T-cell (primary cell): ENCODE measurements at regions not wholly inside any gene's neighbourhood (a gene's known extent, or its start where the extent isn't known, plus 50 kb on each side); places are given as distances from the start of the nearest gene placed in this dataset.

Source experiments
- ATAC-seq, 4 experiments: fragments of 200-7000 bp in 3 of 4; fragments of 150-1000 bp in 1 of 4; cut with Tn5 transposase; replicated peaks in 1 of 4; 1 replicate in 3 of 4; 2 replicates in 1 of 4; pipeline ENCODE4 v1.10.0; 2021; ENCODE audit warnings: moderate library complexity in 3 of 4, mild to moderate bottlenecking in 2 of 4, moderate number of reproducible peaks in 1 of 4
- CTCF ChIA-PET, 2 donors: fragments of 300-600 bp; sonication (Branson Sonifier 250); formaldehyde crosslinking; loops; one replicate each; lab custom pipeline; 2022; ENCODE audit warnings: antibody characterized with exemption in 2 of 2; lab: Charles Lee
- POLR2A ChIA-PET, 2 donors: fragments of 300-600 bp; sonication (Branson Sonifier 250); formaldehyde crosslinking; loops; one replicate each; lab custom pipeline; 2022; ENCODE audit warnings: antibody characterized with exemption in 2 of 2; lab: Charles Lee
- DNase-seq, 35 experiments: peaks; one replicate each; pipeline versions ENCODE4 v3.0.0 to v3.0.0-alpha.2; 2013 to 2023
- H3K27ac ChIP-seq: one replicate; pipeline ENCODE4 v1.5.1; 2013; ENCODE audit warnings: low read length
- H3K27me3 ChIP-seq, 2 experiments: replicated peaks in 1 of 2; 1 replicate in 1 of 2; 2 replicates in 1 of 2; pipeline versions ENCODE4 v1.6.1 to v1.7.0; 2013; ENCODE audit warnings: low read length in 1 of 2, mixed read lengths in 1 of 2; ENCODE audit not compliant: control insufficient read depth in 2 of 2, insufficient read depth in 2 of 2; ENCODE audit errors: extremely low read depth in 1 of 2
- H3K36me3 ChIP-seq, 2 donors: 1 replicate in 1 of 2; 2 replicates in 1 of 2; pipeline versions ENCODE4 v1.6.1 to v1.7.0; 2013; ENCODE audit warnings: low read length in 1 of 2; ENCODE audit not compliant: control insufficient read depth in 2 of 2, insufficient read depth in 1 of 2; ENCODE audit errors: extremely low read depth in 1 of 2
- H3K4me1 ChIP-seq, 2 experiments: 1 replicate in 1 of 2; 2 replicates in 1 of 2; pipeline versions ENCODE4 v1.6.1 to v1.7.0; 2013; ENCODE audit warnings: low read length in 2 of 2, mixed read lengths in 1 of 2; ENCODE audit not compliant: insufficient read depth in 2 of 2, control insufficient read depth in 1 of 2; ENCODE audit errors: extremely low read depth in 1 of 2
- H3K4me3 ChIP-seq, 2 donors: 1 replicate in 1 of 2; 2 replicates in 1 of 2; pipeline versions ENCODE4 v1.5.1 to v1.7.0; 2013; ENCODE audit warnings: mild to moderate bottlenecking in 2 of 2, low read length in 1 of 2, moderate library complexity in 1 of 2; ENCODE audit not compliant: control insufficient read depth in 1 of 2; ENCODE audit errors: extremely low read depth in 1 of 2
- H3K9me3 ChIP-seq: 2 replicates; pipeline ENCODE4 v1.7.0; 2013
- H3K27ac Mint-ChIP-seq, 2 donors: one replicate each; pipeline ENCODE4 v1.8.0; 2020 to 2021; ENCODE audit warnings: mild to moderate bottlenecking in 2 of 2, mixed read lengths in 2 of 2
- H3K27me3 Mint-ChIP-seq, 2 donors: one replicate each; pipeline ENCODE4 v1.8.0; 2021 to 2022; ENCODE audit warnings: mixed read lengths in 2 of 2
- H3K36me3 Mint-ChIP-seq: one replicate; pipeline ENCODE4 v1.8.0; 2021; ENCODE audit warnings: mixed read lengths
- H3K4me1 Mint-ChIP-seq, 3 donors: one replicate each; pipeline ENCODE4 v1.8.0; 2020 to 2022; ENCODE audit warnings: mixed read lengths in 3 of 3, mild to moderate bottlenecking in 1 of 3
- H3K4me3 Mint-ChIP-seq, 3 donors: one replicate each; pipeline ENCODE4 v1.8.0; 2020 to 2022; ENCODE audit warnings: mild to moderate bottlenecking in 3 of 3, mixed read lengths in 3 of 3, moderate library complexity in 3 of 3
- H3K9me3 Mint-ChIP-seq, 3 donors: one replicate each; pipeline ENCODE4 v1.8.0; 2020 to 2022; ENCODE audit warnings: mixed read lengths in 3 of 3
- WGBS: methylation state at CpG from one replicate; pipeline ENCODE4 v1.1.5; 2013; ENCODE audit warnings: missing lambda C conversion rate; ENCODE audit not compliant: insufficient coverage; 5-methylcytosine and 5-hydroxymethylcytosine counted together

GRCh38 chr2:66082581-66082980 is 352.3 kb upstream of the MEIS1 start:
- H3K4me3 Mint-ChIP-seq = no peak overlapping the region
- ATAC-seq (no peak), DNase-seq (no peak)
- H3K27me3 Mint-ChIP-seq = peaks cover 0 to 3% of the 10 kb centered on the region in 2 donors
- H3K9me3 Mint-ChIP-seq = peaks cover 7 to 15% (median 14%) of the 10 kb centered on the region in 3 donors
- H3K36me3 ChIP-seq = no peaks in the 10 kb centered on the region
- H3K4me3 ChIP-seq = no peak overlapping the region
- no peaks in the 10 kb centered on the region for H3K4me1 ChIP-seq
- CTCF ChIA-PET = no interaction called here
- H3K27ac Mint-ChIP-seq = no peak overlapping the region
- no peak overlapping the region for H3K27ac ChIP-seq
- no peaks in the 10 kb centered on the region for H3K27me3 ChIP-seq
- POLR2A ChIA-PET = no interaction called here
- no CpG with 5 or more reads among the region's 1 CpG for WGBS
- H3K36me3 Mint-ChIP-seq = no peaks in the 10 kb centered on the region
- H3K9me3 ChIP-seq = no peaks in the 10 kb centered on the region
- H3K4me1 Mint-ChIP-seq = no peaks in the 10 kb centered on the region

GRCh38 chr2:66080127-66080526 is 354.8 kb upstream of the MEIS1 start:
- H3K27me3 ChIP-seq = no peaks in the 10 kb centered on the region
- no peak overlapping the region for H3K27ac ChIP-seq
- no peak overlapping the region for H3K4me3 ChIP-seq
- no peaks in the 10 kb centered on the region for H3K36me3 ChIP-seq
- DNase-seq (no peak), ATAC-seq (no peak)
- WGBS = 24% methylated on average over 3 of the region's 5 CpGs
- Mint-ChIP-seq H3K9me3 (peaks cover 0 to 2% (median 0%) of the 10 kb centered on the region in 3 donors), H3K36me3 (no peaks in the 10 kb centered on the region), H3K27ac (no peak overlapping the region), H3K4me3 (no peak overlapping the region), H3K4me1 (no peaks in the 10 kb centered on the region), H3K27me3 (peaks cover 0 to 3% of the 10 kb centered on the region in 2 donors)
- POLR2A ChIA-PET = no interaction called here
- CTCF ChIA-PET = no interaction called here
- H3K9me3 ChIP-seq = no peaks in the 10 kb centered on the region
- no peaks in the 10 kb centered on the region for H3K4me1 ChIP-seq

- ATAC-seq = no peak
- Histone ChIP-seq H3K27me3 (no peaks in the 10 kb centered on the region), H3K27ac (no peak overlapping the region), H3K4me1 (no peaks in the 10 kb centered on the region), H3K36me3 (no peaks in the 10 kb centered on the region), H3K4me3 (no peak overlapping the region), H3K9me3 (no peaks in the 10 kb centered on the region)
- CTCF ChIA-PET = no interaction called here
- no peaks in the 10 kb centered on the region for H3K36me3 Mint-ChIP-seq
- 80% methylated on average over 2 of the region's 4 CpGs for WGBS
- H3K4me1 Mint-ChIP-seq = no peaks in the 10 kb centered on the region
- no peak overlapping the region for H3K4me3 Mint-ChIP-seq
- POLR2A ChIA-PET = no interaction called here
- no peaks in the 10 kb centered on the region for H3K27me3 Mint-ChIP-seq
- H3K9me3 Mint-ChIP-seq = peaks cover 0 to 6% (median 0%) of the 10 kb centered on the region in 3 donors
- H3K27ac Mint-ChIP-seq = no peak overlapping the region
- no peak for DNase-seq
These were observed 361.8 kb upstream of the MEIS1 start for GRCh38 chr2:66073172-66073571.

- WGBS = 92% methylated on average over 5 of the region's 21 CpGs
- Mint-ChIP-seq H3K27me3 (no peaks in the 10 kb centered on the region), H3K36me3 (no peaks in the 10 kb centered on the region)
These were observed 364.0 kb upstream of the MEIS1 start for GRCh38 chr2:66070721-66071602.

GRCh38 chr2:66069937-66070720 is 364.8 kb upstream of the MEIS1 start:
- Mint-ChIP-seq H3K9me3 (peaks cover 0 to 6% (median 3%) of the 10 kb centered on the region in 3 donors), H3K4me3 (no peak overlapping the region), H3K27me3 (no peaks in the 10 kb centered on the region), H3K36me3 (no peaks in the 10 kb centered on the region), H3K4me1 (no peaks in the 10 kb centered on the region), H3K27ac (no peak overlapping the region)
- CTCF ChIA-PET = no interaction called here
- ATAC-seq (no peak), DNase-seq (no peak)
- Histone ChIP-seq H3K4me1 (no peaks in the 10 kb centered on the region), H3K4me3 (no peak overlapping the region), H3K27me3 (no peaks in the 10 kb centered on the region), H3K9me3 (no peaks in the 10 kb centered on the region), H3K36me3 (no peaks in the 10 kb centered on the region), H3K27ac (no peak overlapping the region)
- WGBS = 100% methylated on average over 1 of the region's 2 CpGs
- POLR2A ChIA-PET = no interaction called here

More at GRCh38 chr2:66070721-66071602, 364.0 kb upstream of the MEIS1 start:
- H3K27me3 ChIP-seq = no peaks in the 10 kb centered on the region
- Mint-ChIP-seq H3K9me3 (peaks cover 0 to 6% (median 3%) of the 10 kb centered on the region in 3 donors), H3K27ac (no peak overlapping the region), H3K4me3 (no peak overlapping the region), H3K4me1 (no peaks in the 10 kb centered on the region)
- DNase-seq = no peak
- H3K4me1 ChIP-seq = no peaks in the 10 kb centered on the region
- no peaks in the 10 kb centered on the region for H3K36me3 ChIP-seq
- ChIA-PET CTCF (no interaction called here), POLR2A (interaction anchor here in 1 of 2 donors (0.6 kb wide), 1 partner anchor 166 kb away, joined by 5 read pairs; no protein-coding TSS in a partner anchor)
- H3K27ac ChIP-seq = no peak overlapping the region
- no peak overlapping the region for H3K4me3 ChIP-seq
- ATAC-seq = no peak
- H3K9me3 ChIP-seq = no peaks in the 10 kb centered on the region

- POLR2A ChIA-PET = no interaction called here
- Mint-ChIP-seq H3K4me1 (no peaks in the 10 kb centered on the region), H3K27me3 (no peaks in the 10 kb centered on the region), H3K9me3 (peaks cover 0 to 3% (median 3%) of the 10 kb centered on the region in 3 donors), H3K4me3 (no peak overlapping the region), H3K27ac (no peak overlapping the region), H3K36me3 (no peaks in the 10 kb centered on the region)
- no peak for ATAC-seq
- no peak for DNase-seq
- Histone ChIP-seq H3K9me3 (no peaks in the 10 kb centered on the region), H3K36me3 (no peaks in the 10 kb centered on the region), H3K27ac (no peak overlapping the region), H3K4me3 (no peak overlapping the region), H3K4me1 (no peaks in the 10 kb centered on the region), H3K27me3 (no peaks in the 10 kb centered on the region)
- CTCF ChIA-PET = no interaction called here
These were observed 368.9 kb upstream of the MEIS1 start for GRCh38 chr2:66066032-66066431.
